NCI-H146 (cell line): ENCODE measurements at regions not wholly inside any gene's neighbourhood (a gene's known extent, or its start where the extent isn't known, plus 50 kb on each side); places are given as distances from the start of the nearest gene placed in this dataset.

Source experiments
- DNase-seq: peaks from one replicate; lab custom pipeline; 2025; lab: John Stamatoyannopoulos, UW

- no peak for DNase-seq
Observed at GRCh38 chr2:128368437-128369107, 49.9 kb upstream of the HS6ST1 start.

- DNase-seq, result peak; percentile 37
Observed at GRCh38 chr2:128369108-128369555, 50.5 kb upstream of the HS6ST1 start.

GRCh38 chr2:128369602-128370467 is 51.2 kb upstream of the HS6ST1 start:
- DNase-seq, result no peak

GRCh38 chr2:128370468-128371247 is 52.0 kb upstream of the HS6ST1 start:
- DNase-seq, result no peak

- no peak for DNase-seq
Observed at GRCh38 chr2:128371248-128371630, 52.6 kb upstream of the HS6ST1 start.

- DNase-seq, result no peak
Observed at GRCh38 chr2:128371648-128372345, 53.1 kb upstream of the HS6ST1 start.

- no peak for DNase-seq
Observed at GRCh38 chr2:128372621-128373341, 54.1 kb upstream of the HS6ST1 start.

GRCh38 chr2:128373451-128374000 is 54.9 kb upstream of the HS6ST1 start:
- DNase-seq, result no peak

- DNase-seq, result no peak
Observed at GRCh38 chr2:128374001-128374710, 55.5 kb upstream of the HS6ST1 start.

GRCh38 chr2:128374711-128375413 is 56.2 kb upstream of the HS6ST1 start:
- no peak for DNase-seq

GRCh38 chr2:128375454-128375853 is 56.8 kb upstream of the HS6ST1 start:
- DNase-seq, result no peak

- DNase-seq, result no peak
Observed at GRCh38 chr2:128376241-128377041, 57.8 kb upstream of the HS6ST1 start.

GRCh38 chr2:128377071-128377910 is 58.6 kb upstream of the HS6ST1 start:
- no peak for DNase-seq

- no peak for DNase-seq
Observed at GRCh38 chr2:128378231-128379020, 59.8 kb upstream of the HS6ST1 start.

- DNase-seq, result peak; percentile 83
Observed at GRCh38 chr2:128379021-128380015, 60.6 kb upstream of the HS6ST1 start.
